Progenitor cell of endocrine pancreas (in vitro differentiated cells): ENCODE measurements at regions not wholly inside any gene's neighbourhood (a gene's known extent, or its start where the extent isn't known, plus 50 kb on each side); places are given as distances from the start of the nearest gene placed in this dataset.

Experiments used
- DNase-seq: peaks from one replicate; pipeline ENCODE4 v3.0.0; 2021; ENCODE audit warnings: low spot score; ENCODE audit not compliant: unreplicated experiment
- H3K27ac Mint-ChIP-seq: 2 replicates; pipeline ENCODE4 v1.8.0; 2021; ENCODE audit warnings: mild to moderate bottlenecking, moderate library complexity, mixed read lengths
- H3K27me3 Mint-ChIP-seq: 2 replicates; pipeline ENCODE4 v1.8.0; 2021; ENCODE audit warnings: mixed read lengths
- H3K36me3 Mint-ChIP-seq: 2 replicates; pipeline ENCODE4 v1.8.0; 2022; ENCODE audit warnings: mixed read lengths; ENCODE audit not compliant: insufficient read depth
- H3K4me1 Mint-ChIP-seq: 2 replicates; pipeline ENCODE4 v1.8.0; 2021; ENCODE audit warnings: low read depth, mixed read lengths
- H3K4me3 Mint-ChIP-seq: 2 replicates; pipeline ENCODE4 v1.8.0; 2021; ENCODE audit warnings: low read depth, mild to moderate bottlenecking, moderate library complexity, mixed read lengths
- H3K9me3 Mint-ChIP-seq: 2 replicates; pipeline ENCODE4 v1.8.0; 2021; ENCODE audit warnings: low read depth, mixed read lengths
- TF ChIP-seq, protein P1 (sequence below): fragments of 200-600 bp; sonication (generic); IDR thresholded peaks from one replicate; pipeline ENCODE4 v1.5.0; 2021; ENCODE audit warnings: antibody characterized with exemption, mild to moderate bottlenecking; ENCODE audit not compliant: unreplicated experiment

DNA sequence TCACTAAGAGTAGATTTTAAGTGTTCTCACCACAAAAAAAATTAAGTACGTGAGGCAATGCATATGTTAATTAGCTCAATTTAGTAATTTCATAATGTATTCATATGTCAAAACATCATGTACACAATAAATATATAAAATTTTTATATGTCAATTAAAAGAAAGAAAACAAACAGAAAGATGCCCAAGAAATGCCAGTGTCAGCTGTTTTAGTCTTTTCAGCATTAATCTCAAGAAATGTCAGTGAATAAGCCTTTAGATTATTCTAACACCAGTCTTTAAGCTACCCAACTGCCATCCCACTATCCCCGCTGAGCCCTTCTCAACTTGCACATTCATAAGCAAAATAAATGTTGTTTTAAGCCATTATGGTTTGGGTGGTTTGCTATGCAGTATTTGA is 76.5 kb downstream of the C1D start:
- H3K27me3 Mint-ChIP-seq = peaks cover 5% of the 10 kb centered on the region

More for the DNA sequence above, 76.5 kb downstream of the C1D start:
- TF ChIP-seq, protein P1, sequence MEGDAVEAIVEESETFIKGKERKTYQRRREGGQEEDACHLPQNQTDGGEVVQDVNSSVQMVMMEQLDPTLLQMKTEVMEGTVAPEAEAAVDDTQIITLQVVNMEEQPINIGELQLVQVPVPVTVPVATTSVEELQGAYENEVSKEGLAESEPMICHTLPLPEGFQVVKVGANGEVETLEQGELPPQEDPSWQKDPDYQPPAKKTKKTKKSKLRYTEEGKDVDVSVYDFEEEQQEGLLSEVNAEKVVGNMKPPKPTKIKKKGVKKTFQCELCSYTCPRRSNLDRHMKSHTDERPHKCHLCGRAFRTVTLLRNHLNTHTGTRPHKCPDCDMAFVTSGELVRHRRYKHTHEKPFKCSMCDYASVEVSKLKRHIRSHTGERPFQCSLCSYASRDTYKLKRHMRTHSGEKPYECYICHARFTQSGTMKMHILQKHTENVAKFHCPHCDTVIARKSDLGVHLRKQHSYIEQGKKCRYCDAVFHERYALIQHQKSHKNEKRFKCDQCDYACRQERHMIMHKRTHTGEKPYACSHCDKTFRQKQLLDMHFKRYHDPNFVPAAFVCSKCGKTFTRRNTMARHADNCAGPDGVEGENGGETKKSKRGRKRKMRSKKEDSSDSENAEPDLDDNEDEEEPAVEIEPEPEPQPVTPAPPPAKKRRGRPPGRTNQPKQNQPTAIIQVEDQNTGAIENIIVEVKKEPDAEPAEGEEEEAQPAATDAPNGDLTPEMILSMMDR = no peak
- Mint-ChIP-seq H3K4me1 (no peaks in the 10 kb centered on the region), H3K36me3 (peaks cover 2% of the 10 kb centered on the region), H3K9me3 (peaks cover 4% of the 10 kb centered on the region), H3K27ac (no peak overlapping the region), H3K4me3 (no peak overlapping the region)
- DNase-seq = no peak
